LNCaP clone FGC (cell line): ENCODE measurements at regions not wholly inside any gene's neighbourhood (a gene's known extent, or its start where the extent isn't known, plus 50 kb on each side); places are given as distances from the start of the nearest gene placed in this dataset.

Experiments
- DNase-seq: peaks from one replicate; pipeline ENCODE4 v3.0.0-alpha.2; 2011; ENCODE audit warnings: low read depth
- H3K4me3 ChIP-seq: 2 replicates; pipeline ENCODE4 v1.5.1; 2011; ENCODE audit warnings: mild to moderate bottlenecking, low read depth, low read length, control low read depth
- TF ChIP-seq, protein P1 (sequence below): IDR thresholded peaks from 2 replicates; pipeline ENCODE4 v1.5.1; 2012; ENCODE audit warnings: mild to moderate bottlenecking; ENCODE audit not compliant: control insufficient read depth, insufficient read depth; ENCODE audit errors: extremely low read depth

DNA sequence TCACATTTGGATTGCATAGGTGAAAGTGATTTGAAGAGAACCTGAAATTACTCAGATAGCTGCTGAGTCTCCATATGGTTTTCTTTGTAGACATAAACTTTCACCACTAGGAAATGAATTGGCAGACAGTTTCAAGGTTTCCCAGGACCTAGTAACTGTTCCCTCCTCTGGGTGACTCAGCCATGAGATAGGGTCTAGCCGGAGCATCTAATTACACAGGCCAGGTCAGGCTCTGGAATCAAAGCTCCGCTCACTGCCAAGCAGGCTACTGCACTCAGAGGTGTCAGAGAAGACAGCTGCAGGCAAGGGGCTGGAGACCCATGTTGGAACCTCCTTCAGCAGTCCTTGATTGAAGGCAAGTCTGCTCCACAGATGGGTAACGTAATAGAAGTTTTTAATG lies 429.2 kb downstream of the TNS1 start:
- no peak for DNase-seq
- TF ChIP-seq, protein P1, sequence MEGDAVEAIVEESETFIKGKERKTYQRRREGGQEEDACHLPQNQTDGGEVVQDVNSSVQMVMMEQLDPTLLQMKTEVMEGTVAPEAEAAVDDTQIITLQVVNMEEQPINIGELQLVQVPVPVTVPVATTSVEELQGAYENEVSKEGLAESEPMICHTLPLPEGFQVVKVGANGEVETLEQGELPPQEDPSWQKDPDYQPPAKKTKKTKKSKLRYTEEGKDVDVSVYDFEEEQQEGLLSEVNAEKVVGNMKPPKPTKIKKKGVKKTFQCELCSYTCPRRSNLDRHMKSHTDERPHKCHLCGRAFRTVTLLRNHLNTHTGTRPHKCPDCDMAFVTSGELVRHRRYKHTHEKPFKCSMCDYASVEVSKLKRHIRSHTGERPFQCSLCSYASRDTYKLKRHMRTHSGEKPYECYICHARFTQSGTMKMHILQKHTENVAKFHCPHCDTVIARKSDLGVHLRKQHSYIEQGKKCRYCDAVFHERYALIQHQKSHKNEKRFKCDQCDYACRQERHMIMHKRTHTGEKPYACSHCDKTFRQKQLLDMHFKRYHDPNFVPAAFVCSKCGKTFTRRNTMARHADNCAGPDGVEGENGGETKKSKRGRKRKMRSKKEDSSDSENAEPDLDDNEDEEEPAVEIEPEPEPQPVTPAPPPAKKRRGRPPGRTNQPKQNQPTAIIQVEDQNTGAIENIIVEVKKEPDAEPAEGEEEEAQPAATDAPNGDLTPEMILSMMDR: no peak

DNA sequence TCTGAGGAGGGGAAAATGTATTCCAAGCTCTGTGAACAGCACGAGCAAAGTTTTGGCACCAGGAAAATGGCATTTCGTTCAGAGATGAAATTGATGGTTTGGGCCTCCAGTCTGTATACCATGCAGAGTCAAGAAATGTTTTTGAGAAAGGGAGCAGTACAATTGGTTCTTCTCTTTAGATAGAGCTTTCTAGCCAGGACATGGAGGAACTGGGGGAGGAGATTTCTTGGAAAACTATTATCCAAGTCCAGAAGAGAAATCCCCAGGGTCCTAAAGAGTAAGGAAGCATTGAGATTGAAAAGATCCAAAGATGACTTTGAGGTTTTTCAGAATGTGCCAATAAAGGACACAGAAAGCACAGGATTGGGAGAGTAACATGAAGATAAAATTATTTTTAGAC lies 432.4 kb downstream of the TNS1 start:
- H3K4me3 ChIP-seq: no peak overlapping the region
- TF ChIP-seq, protein P1: no peak
- DNase-seq: no peak

More for the DNA sequence above, 429.2 kb downstream of the TNS1 start:
- H3K4me3 ChIP-seq: no peak overlapping the region

DNA sequence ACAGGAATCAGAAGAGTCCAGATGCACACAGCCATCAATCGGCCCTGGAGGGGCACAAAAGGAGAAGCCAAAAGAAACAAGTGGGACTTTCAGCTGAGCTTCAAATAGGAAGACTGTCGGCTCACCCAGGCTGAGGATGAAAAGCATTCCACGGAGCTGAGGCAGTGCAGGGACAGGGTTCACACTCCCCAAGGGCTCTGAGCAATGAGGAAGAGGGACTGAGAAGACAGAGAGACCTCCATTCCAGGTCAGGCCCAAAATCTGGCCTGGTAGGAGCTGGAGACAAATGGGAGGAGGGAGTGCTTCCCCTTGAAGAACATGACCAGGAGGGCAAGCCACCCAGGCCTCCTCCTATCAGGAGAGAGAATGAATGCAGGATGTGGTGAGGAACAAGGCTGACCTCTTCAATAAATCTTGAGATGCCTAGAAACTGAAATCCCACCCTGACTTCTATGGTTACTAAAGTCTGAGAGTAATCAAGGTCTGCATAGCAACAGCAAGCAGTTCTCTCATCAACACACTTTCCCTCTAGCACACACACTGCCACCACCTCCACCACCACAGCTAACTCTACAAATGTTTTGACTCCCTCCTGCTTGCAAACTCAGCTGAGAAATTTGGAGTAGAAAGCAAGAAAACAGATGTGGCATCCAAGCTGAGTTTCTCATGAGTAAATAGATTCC lies 434.4 kb downstream of the TNS1 start:
- no peak for DNase-seq
- H3K4me3 ChIP-seq: no peak overlapping the region
- TF ChIP-seq, protein P1: no peak

DNA sequence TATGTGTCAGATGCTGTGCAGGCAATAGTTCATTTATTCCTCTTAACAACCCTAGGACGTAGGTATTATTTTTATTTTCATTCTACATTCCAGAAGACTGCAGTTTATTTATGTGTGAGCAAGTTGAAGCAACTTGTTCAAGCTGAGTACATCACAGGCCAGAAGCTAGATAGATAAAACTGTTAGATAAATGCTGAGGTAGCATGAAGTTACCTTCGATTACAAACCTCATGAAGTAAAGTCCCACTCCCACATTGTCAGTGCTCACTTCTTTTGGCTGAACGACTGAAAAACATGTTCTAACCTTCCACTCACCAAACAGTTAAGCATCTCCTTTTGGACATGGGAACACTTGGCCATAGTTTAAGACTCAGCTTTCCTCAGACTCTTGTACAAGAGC lies 439.2 kb downstream of the TNS1 start:
- TF ChIP-seq, protein P1: no peak
- DNase-seq: no peak
- H3K4me3 ChIP-seq: no peak overlapping the region

DNA sequence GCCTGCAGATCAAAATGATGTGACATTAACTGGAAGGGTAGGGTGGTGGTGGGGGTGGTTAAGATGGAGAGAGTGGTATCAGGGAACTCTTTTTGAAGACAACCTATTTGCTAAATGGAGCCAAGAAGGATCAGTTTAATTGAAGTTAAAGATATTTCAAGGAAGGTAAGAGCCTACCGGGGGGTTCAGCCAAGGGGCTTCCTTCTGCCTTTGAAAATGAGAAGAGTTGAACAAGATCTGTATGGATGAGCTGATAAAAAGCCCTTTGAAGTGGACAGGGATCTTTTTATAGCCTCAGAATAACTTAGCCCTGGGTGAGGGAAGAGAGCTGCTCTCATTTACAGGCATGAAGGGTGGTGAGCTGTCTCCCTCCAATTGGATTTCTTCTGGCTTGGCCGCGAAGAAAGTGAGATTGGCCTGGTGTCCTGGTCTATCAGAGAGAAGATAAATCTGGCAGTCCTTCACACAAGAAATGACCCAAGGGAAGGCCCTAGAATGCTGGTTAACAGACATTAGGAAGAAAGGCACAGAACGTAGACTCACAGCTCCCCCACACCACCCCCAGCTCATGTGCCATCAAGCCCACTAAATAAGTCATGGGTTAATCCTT lies 439.8 kb downstream of the TNS1 start:
- TF ChIP-seq, protein P1: no peak
- no peak for DNase-seq
- H3K4me3 ChIP-seq: no peak overlapping the region

DNA sequence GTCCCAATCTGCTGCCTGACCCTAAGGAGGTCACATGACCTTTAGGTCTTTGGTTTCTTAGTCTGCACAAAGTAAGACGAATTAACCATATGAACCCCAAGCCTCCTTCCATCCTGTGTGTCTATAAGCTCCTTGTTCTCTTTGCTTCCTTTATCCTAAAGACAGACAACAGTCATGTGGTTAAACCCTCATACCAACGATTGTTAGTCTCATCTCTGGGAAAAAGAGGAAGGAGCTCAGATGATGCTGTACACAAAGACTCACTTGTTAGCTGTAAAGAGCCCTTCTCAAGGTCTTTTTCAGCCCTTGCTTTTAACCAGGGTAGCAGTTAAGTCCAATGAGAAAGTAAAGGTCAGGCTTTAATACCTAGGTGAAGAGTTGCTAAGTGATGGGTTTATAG lies 443.7 kb downstream of the TNS1 start:
- no peak for DNase-seq
- TF ChIP-seq, protein P1: no peak
- H3K4me3 ChIP-seq: no peak overlapping the region
